OCI-LY7 (cell line): ENCODE measurements at regions not wholly inside any gene's neighbourhood (a gene's known extent, or its start where the extent isn't known, plus 50 kb on each side); places are given as distances from the start of the nearest gene placed in this dataset.

Experiments used
- CTCF ChIP-seq: fragments of 200-600 bp; sonication (generic); conservative IDR thresholded peaks from 2 replicates; pipeline ENCODE4 v1.5.1; 2014; ENCODE audit warnings: mild to moderate bottlenecking, antibody characterized with exemption, low read length, moderate library complexity, mixed read lengths
- EZH2phosphoT487 ChIP-seq: fragments of 200-600 bp; sonication (generic); IDR thresholded peaks from 2 replicates; pipeline ENCODE4 v1.6.1; 2018; ENCODE audit warnings: low read depth, borderline replicate concordance, mild to moderate bottlenecking, mixed run types, antibody characterized with exemption, low read length, moderate library complexity, mixed read lengths

- TF ChIP-seq CTCF (no peak), EZH2phosphoT487 (no peak)
Measured at GRCh38 chr14:86712727-86713126, 1182.8 kb downstream of the FLRT2 start.
